ENCODE measurements at regions not wholly inside any gene's neighbourhood (a gene's known extent, or its start where the extent isn't known, plus 50 kb on each side); places are given as distances from the start of the nearest gene placed in this dataset.

- no peak for DNase-seq (ENCODE audit: low read depth, low spot score)
- CTCF ChIA-PET, result no interaction called here
Measured at GRCh38 chrX:128739539-128739938, 687.3 kb upstream of the ACTRT1 start.

More at GRCh38 chrX:128739539-128739938, 687.3 kb upstream of the ACTRT1 start:
- H3K9me3 ChIP-seq (replicated peaks; ENCODE audit: control insufficient read depth, insufficient read depth, low read length), result no peaks in the 10 kb centered on the region
- ChIA-PET POLR2A (no interaction called here), SMC1A (ENCODE audit: uncharacterized antibody, unreplicated experiment) (no interaction called here), RAD21 (ENCODE audit: unreplicated experiment) (no interaction called here)
- H3K4me2 ChIP-seq (ENCODE audit: control insufficient read depth, insufficient read depth), result no peak overlapping the region
- no peaks in the 10 kb centered on the region for H4K20me1 ChIP-seq (ENCODE audit: control insufficient read depth, insufficient read depth)
- WGBS (ENCODE audit: insufficient coverage, insufficient replicate concordance, low lambda C conversion rate, missing lambda C conversion rate), result 54% methylated on average over 1 of the region's 1 CpG
- no peaks in the 10 kb centered on the region for H3K79me2 ChIP-seq (ENCODE audit: control insufficient read depth, insufficient read depth, low read length)
- TF ChIP-seq RFX5 (IDR thresholded peaks at IDR 0.05; ENCODE audit: low read depth, low read length) (no peak), STAT3 (IDR thresholded peaks at IDR 0.05; ENCODE audit: low read depth, low read length) (no peak), SKIL (IDR thresholded peaks at IDR 0.05; ENCODE audit: low read depth, poor library complexity, severe bottlenecking) (no peak), TBL1XR1 (IDR thresholded peaks at IDR 0.05; ENCODE audit: low read depth, low read length) (no peak), CHD1 (IDR thresholded peaks at IDR 0.05; ENCODE audit: low read depth, low read length) (no peak), MLLT1 (IDR thresholded peaks at IDR 0.05) (no peak), TARDBP (IDR thresholded peaks at IDR 0.05; ENCODE audit: borderline replicate concordance) (no peak), EZH2 (IDR thresholded peaks at IDR 0.05; ENCODE audit: borderline replicate concordance, control insufficient read depth, low read depth, low read length) (no peak), ZNF622 (IDR thresholded peaks at IDR 0.05) (no peak), IKZF1 (conservative IDR thresholded peaks at IDR 0.05) (no peak), KDM1A (IDR thresholded peaks at IDR 0.05; ENCODE audit: borderline replicate concordance) (no peak)
- BruUV-seq (replicated peaks), result no TSS peak
- H2AFZ ChIP-seq (ENCODE audit: control insufficient read depth, low read depth, low read length), result no peak overlapping the region
- no peak overlapping the region for H3K4me3 ChIP-seq
- no peaks in the 10 kb centered on the region for H3K27me3 ChIP-seq (replicated peaks in 1 of 2; ENCODE audit: control insufficient read depth in 2 of 2, insufficient read depth in 2 of 2, low read length in 1 of 2)
- in situ Hi-C loops (cut with MboI) (no loop called here), intact Hi-C loops (cut with micrococcal nuclease; ENCODE audit: unreplicated experiment) (no loop called here)
- H3K36me3 ChIP-seq (ENCODE audit: control insufficient read depth in 2 of 2, insufficient read depth in 2 of 2, low read length in 1 of 2), result no peaks in the 10 kb centered on the region
- FAIRE-seq (no peak), ATAC-seq (no peak)
- no peak overlapping the region for H3K27ac ChIP-seq (ENCODE audit: control insufficient read depth, insufficient read depth)
- no peaks in the 10 kb centered on the region for H3K4me1 ChIP-seq (ENCODE audit: control insufficient read depth, insufficient read depth, low read length)
- H3K9ac ChIP-seq (ENCODE audit: control insufficient read depth, insufficient read depth, low read length), result no peak overlapping the region
